ENCODE measurements at regions not wholly inside any gene's neighbourhood (a gene's known extent, or its start where the extent isn't known, plus 50 kb on each side); places are given as distances from the start of the nearest gene placed in this dataset.
A peak's percentile ranks its signal among the peaks of the same experiment; 100 is the strongest.

DNA sequence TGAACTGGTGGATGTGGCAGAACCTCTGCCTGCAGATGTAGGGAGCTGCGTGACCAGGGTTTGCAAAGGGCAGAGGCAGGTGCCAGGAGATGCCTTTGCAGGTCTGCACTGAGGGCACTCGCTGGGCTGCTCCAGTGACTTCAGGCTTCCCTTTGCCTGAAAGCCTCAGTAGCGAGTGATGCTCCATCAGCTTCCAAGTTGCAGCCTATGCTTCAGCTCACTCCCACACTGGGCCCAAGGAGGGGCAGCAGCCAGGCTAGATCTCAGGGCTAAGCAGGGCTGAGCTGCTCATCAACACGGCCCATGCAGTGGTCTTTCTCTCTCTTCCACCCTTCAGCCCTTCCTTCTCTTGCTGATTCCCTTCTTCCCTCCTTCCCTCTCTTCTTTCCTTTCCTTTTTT is 78.3 kb upstream of the RGMA start:
- DNase-seq (ENCODE audit: low read depth, low spot score) = no peak

DNA sequence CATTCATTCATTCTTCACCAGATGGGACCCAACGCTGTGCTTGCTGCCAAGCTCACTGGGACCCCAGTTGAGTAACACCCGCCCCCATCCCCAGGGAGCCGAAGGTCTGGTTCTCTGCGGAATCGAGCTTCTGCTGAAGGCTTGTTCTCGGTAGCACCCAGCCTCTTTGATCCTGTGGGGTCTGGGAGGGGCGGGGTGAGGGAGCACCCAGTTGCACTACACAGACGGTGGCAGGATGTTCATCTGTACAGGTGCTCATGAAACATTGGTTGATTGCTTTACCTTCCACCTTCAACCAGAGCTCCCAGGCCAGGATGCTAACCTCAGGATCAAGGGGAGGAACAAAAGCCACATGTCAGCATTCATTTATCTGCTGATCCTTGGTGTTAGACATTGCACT is 77.7 kb upstream of the RGMA start:
- DNase-seq (ENCODE audit: low read depth, low spot score) = no peak

DNA sequence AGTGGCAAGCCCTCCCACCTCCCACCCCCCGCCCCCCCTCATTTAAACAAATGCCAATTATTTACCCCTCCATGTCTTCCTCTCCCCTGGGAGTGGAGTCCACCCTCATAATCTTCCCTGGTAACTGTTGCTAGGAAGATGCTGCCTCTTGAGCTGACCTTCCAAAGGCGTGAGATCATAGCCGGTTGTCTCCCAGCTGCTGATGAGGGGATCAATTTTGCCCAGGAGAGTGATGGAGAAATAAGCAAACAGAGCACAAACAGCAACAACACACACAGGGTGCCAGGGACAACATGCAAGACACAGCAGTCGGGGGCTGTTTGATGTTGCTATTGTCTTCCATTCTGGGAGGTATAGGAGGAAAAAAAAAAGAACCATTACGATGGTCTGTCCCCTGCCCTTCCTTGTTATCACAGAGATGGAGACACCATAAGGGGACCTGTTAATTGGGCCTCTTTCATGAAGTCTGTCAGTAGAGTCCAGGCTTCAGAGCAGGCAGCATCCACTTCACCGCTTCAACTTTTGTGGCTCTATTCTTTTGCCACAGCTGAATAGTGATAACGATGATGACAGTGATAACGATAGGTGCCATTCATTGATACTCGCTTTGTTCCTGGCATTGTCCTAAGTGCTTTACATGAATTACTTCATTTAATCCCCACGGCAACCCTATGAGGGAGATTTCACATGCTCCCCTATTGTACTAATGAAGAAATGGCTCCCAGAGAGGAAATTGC is 76.9 kb upstream of the RGMA start:
- DNase-seq (ENCODE audit: low read depth, low spot score) = no peak

DNA sequence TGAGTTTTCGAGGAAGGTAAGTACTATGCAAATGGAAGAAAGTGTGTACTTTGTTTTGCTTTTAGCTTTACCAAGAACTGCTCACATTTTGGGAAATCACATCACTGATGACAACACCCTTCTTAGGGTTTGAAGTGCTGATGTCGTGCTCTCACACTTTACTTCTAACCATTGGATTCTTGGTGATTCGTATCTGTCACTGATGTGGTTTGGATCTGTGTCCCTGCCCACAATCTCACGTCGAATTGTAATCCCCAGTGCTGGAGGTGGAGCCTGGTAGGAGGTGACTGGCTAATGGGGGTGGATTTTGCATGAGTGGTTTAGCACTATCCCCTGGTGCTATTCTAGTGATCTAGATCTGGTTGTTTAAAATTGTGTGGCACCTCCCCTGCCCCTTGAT is 75.4 kb upstream of the RGMA start:
- DNase-seq (ENCODE audit: low read depth, low spot score) = no peak

DNA sequence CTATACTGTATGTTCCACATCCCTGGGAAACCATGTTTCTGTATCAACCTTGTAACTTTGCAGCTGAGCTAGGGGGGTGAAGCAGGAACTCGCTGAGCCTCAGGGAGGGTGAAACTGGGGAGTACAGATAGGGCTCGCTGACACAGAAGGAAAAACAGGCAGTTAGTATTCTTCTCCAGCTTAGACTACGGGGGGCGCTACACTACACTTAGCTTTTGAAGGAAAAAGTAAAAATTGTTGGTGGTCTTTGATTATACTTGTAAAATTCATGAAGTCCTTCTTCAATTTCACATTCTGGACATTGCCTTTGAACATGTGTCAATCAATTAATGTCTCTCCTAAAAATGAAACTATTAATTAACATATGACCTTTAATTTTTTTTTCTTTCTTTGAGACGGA is 73.5 kb upstream of the RGMA start:
- no peak for DNase-seq (ENCODE audit: low read depth, low spot score)

DNA sequence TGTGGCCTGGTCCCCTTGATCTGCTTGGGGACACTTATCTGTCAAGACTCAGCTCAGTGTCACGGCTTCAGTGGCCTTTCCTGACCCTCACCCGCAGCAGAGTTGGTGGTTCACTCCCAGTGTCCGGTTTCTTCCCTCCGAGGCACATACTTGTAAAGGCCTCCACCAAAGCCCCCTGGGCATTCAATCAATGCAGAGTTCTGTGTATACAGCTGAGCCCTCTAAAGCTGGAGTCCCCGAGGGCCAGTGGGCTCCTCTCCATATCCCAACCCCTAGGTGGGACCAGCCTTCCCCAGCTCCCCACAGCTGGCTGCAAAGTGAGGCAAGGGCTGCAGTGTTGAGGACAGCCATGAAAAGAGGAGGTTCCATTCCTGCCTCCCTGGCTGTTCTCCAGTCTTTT is 70.9 kb upstream of the RGMA start:
- peak; percentile 40 for DNase-seq (ENCODE audit: low read depth, low spot score)

DNA sequence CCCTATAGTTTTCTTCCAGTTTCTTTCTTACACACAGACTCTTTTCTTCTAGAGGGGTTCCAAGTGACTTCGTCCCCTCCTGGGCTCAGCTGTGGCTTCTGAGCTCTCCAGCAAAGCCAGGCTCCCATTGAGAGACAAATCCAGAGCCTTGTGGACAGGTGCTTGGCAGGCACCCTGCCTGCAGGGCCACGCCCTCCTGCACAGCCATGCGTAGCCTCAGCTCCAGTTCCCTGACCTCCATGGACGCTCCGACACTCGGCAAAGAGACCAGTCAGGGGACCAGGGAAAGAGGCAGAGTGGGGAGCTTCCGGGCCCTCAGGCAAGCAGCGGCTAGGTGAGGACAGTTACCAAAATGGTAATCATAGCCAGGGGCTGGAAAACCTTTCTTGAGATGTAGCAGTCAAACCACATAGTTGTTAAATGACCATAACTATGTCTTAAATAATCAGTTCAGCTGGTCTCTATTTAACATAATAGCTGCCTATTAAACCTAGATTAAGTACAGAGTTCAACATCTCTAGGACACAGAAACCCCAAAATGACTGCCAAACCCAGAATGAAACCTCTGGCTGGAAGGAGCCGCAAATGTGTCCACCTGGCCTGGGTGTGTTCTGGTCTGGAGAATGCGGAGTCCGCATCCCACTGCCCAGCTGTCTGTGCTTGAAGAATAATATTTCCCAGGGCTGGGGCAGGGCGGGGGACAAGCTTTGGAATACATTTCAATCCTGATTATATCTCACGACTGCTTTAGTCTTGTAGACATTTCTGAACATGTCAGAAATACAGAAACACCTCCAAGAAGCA is 69.3 kb upstream of the RGMA start:
- DNase-seq (ENCODE audit: low read depth, low spot score) = peak; percentile 38

DNA sequence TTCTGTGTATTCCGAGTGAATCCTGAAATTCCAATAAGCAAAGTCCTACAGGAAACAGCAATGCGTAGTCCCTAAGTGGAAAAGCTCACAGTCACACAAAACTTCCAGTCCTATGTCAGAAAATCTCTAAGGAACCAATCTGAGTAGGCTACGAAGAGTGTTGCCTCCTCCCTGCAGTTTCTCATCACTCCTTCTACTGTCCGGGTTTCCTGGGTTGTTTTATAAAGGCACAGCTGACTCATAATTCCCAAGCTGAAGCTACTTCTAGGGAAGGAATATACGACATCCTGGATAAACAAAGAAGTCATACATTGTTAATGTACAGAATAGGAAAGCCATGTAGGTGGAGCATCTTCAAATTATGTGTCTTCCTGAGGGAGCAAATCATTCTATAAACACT is 65.7 kb upstream of the RGMA start:
- DNase-seq (ENCODE audit: low read depth, low spot score) = no peak

DNA sequence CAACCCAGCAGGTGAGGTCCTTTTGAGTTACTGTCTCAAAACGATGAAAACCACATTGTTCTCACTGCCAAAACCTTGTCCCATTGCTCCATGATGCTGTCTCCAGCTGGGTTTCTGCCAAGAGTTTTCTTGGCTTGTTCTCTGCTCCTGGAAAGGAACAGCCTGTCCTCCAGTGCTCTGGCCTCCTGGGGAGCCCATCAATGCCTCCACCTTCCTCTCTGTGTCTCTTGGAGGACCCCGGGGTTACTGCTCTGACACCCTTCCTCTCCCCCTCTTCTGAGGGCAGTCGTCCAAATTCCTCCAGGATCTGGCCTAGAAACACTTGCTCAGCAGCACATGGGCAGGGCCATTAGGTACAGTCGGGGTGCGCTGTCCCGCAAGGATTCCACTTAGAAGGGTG is 63.9 kb upstream of the RGMA start:
- no peak for DNase-seq (ENCODE audit: low read depth, low spot score)

DNA sequence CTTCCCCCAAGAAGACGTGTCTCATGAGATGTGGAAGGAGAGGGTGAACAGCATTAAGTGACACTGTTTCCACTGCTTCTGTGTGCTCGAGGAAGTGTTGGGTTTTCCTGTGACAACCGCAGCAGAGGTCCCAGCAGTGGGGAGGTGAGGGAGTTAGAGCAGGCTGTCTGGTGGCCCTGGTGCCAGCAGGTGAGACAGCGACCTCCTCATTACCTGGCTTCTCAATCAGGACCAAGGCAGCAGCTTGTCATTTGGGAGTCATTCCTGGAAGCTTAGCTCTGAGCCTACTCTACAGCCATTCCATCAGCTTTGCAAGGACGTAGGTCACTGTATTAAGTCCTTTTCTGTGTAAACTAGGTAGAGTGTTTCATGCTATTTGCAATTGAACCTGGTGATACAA is 63.3 kb upstream of the RGMA start:
- DNase-seq (ENCODE audit: low read depth, low spot score) = no peak

DNA sequence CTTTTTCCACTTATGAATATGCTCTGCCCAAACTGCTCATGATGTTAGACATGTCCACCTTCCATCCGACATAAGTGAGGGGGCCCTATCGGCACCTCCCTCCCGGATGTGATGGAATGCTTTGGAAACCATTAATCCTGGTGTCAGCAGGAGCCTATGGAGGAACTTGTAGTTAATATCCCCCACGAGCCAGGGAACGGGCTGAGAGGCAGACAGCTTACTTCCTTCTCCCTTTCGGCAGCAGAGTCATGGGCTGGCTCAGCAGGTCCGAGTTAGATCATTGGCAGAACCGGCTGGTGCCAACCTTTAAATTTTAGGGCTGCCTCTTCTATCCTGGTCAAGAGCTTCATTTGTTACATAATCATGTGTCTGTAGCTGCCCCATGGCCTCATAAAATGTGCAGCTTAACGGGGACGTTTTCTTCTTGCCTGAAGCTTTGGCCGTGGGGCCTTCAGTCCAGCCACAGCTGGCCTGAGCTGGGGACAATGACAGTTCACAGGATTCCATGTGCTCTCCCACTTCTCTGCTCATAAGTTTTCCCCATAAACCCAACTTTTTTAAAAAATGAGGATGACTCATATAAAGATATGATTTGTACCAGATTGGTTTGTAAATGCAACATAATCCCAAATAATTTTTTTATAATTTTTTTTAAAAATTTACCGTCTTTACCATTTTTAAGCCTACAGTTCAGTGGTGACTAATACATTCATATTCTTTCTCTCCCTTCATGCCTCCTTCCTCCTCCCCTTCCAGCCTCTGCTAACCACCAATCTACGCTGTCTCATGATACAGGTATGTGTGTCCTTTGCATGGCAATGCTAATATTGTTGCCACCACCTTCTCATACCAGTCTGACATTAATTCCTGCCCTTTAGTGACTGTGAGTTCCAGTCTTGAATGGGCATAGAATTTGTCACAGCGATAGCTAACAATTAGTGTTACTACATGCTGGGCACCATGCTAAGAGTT is 62.2 kb upstream of the RGMA start:
- no peak for DNase-seq (ENCODE audit: low read depth, low spot score)

DNA sequence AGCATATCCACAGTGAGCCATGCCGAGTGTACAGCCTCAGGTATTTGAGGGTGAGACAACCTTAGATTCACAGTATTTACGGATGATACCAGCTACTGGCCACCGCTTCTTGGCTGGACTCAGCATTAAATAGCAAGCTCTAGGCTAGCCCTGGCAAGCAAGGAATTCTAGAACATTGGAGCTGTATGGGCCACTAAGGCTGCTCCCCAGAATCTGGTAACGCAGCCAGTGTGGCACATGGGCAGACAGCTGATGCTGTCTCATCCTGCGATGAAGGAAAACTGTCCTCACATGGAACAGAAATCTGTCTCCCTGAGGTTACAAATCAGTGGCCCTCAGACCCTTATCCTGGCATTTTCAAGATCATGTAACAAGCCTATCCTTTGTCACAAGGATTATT is 57.6 kb upstream of the RGMA start:
- no peak for DNase-seq (ENCODE audit: low read depth, low spot score)

DNA sequence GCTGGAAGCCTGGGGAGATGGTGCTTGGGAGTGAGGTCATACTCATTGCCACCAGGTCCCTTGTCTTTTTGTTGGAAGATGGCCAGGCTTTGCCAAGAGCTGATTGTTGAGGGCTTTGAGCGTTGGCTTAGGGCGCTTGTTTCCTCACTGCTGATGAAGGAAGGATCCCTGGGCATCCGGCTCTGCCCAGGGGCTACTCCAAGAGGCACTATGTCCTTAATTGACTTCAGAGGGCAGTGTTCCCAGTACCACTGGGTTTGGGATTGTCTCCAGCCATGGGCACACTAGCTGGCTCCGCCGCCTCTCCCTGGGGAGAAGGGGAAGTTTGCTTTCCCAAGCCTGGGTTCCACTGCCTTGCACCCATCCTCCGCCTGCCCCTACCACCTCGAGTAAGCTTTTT is 57.2 kb upstream of the RGMA start:
- DNase-seq (ENCODE audit: low read depth, low spot score) = no peak

DNA sequence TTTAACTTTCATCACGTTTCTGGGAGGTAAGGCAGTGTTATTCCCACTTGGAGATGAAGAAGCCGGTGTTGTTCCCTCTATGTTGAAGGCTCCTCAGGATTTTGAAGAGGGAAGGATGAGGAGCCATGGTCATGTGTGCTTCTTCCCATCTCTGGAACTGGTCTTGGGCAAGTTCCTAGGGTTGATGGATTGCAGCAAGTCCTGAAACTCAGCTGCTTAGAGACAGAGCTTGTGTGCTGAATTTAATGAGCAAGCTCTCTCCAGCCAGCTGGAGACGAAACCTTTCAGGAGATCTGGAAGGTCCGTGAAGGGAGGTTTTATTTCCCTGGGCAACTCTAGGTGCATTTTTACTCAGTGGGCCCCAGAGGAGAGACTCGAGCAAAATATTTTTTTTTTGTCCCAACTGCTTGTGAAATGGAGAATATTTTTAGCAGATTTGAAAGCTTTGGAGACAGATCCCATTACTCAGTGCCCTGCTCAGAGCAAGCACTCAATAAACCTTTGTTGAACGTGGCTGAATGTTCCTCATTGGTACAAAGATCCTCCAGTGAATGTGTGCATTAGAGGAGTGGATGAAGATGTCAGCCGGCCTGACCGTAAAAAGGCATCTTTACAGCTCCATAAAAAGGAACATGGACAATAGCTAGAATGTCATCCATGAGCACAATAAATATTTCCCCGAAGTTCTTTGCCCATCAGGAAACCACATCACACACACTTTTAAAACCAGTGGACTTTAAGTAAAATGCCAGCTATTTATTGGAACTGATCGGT is 55.6 kb upstream of the RGMA start:
- no peak for DNase-seq (ENCODE audit: low read depth, low spot score)

DNA sequence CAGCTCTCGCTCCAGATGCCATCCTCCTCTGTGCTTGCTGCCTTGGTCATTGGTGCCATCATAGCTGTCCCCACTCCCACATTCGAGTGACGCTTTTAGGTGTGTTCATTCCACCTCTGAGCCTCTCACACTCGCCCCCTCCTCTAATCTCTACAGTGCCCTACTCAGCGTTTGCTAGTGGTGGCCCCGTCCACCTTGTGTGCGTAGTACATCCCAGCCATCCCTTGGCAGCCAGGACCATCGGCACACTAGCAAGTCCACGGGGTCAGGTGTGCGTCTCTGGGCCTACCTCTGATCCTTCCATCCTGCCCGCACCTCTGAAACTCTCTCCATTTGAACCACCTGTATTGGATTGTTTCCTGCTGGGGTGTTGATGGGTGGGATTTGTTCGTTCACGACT is 54.2 kb upstream of the RGMA start:
- DNase-seq (ENCODE audit: low read depth, low spot score) = no peak

DNA sequence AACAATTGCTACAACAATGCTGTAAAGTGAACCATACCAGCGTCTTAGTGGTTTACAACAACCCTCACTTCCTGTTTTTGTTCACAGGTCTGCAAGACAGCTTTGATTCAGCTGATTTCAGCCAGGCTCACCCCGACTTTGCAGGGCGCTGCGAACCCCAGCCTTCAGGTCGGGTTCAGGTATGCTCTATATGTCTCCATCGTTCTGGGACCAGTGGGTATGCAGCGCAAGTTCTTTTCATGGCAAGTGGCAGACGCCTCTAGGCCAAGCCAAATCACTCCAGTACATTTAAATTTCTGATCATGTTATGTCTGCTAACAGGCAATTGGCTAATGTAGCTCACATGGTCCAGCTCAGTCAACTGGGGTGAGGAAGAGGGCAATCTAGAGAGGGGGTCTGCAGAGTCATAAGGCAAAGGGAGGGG is 52.4 kb upstream of the RGMA start:
- DNase-seq (ENCODE audit: low read depth, low spot score) = no peak

DNA sequence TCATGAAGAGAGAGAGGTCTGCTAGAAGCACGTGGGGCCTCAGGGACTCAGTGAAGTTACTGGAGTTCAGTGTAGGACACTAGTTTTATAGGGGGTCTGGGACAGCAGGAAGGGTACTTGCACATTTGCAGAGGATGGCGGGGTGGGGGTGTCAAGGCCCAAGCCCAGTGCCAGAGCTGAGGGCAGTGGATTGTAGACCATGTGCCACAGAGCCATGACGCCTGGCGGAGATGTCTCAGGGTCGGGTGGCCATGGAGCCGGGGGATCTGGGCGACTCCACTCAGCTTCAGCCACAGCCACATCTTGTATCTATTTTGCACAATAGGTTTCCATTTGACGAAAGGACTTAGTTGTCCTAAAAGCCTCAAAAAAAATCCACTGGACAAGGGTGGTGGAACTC is 50.4 kb upstream of the RGMA start:
- DNase-seq (ENCODE audit: low read depth, low spot score) = no peak

DNA sequence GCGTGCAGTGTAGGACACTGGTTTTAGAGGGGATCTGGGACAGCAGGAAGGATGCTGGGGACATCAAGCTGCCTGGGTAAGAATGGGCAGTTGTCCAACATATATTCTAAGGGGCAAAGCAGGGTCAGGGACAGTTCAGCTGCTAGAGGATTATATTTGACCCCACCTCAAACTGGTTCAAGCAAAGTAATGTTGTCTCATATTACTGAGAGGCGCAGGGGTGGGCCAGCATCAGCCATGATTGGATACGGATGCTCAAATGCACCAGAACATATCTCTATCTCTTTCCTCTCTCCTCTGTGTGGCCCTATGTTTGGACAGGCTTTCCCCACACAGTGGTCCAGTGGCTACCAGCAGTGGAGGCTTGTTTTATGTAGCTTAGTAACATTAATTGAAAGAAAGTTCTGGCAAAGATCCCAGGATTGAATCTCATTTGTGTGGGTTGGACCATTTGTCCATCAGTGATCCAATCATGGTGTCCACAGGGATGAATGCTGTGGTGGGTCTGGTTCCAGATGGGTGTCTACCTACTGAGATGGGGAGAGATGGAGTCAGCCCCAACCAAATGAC is 49.8 kb upstream of the RGMA start:
- DNase-seq (ENCODE audit: low read depth, low spot score) = no peak

Data from ELF-1 (cell line).